GM12878 (cell line): ENCODE measurements at regions not wholly inside any gene's neighbourhood (a gene's known extent, or its start where the extent isn't known, plus 50 kb on each side); places are given as distances from the start of the nearest gene placed in this dataset.

ENCODE experiments used
- ATAC-seq: fragments of 200-7000 bp; cut with Tn5 transposase; 3 replicates; pipeline ENCODE4 v1.9.1; 2020; ENCODE audit warnings: mild to moderate bottlenecking, moderate library complexity
- BruUV-seq: library from RNA; stranded (reverse); fragments of 400-500 nt; replicated peaks from 2 replicates; lab custom pipeline; 2021; lab: Mats Ljungman, UMichigan
- CTCF ChIA-PET: fragments of 300-600 bp; sonication (Branson Sonifier 250); formaldehyde crosslinking; extraction: SDS; loops from one replicate; lab custom pipeline; 2021; ENCODE audit warnings: inconsistent platforms; lab: Yijun Ruan, JAX
- POLR2A ChIA-PET: fragments of 350-600 bp; formaldehyde crosslinking; extraction: SDS; loops from one replicate; lab custom pipeline; 2021; ENCODE audit warnings: inconsistent platforms; lab: Charles Lee
- RAD21 ChIA-PET: fragments of 300-600 bp; sonication (Branson Sonifier 250); formaldehyde crosslinking; loops from one replicate; lab custom pipeline; 2023; ENCODE audit warnings: antibody characterized with exemption; ENCODE audit not compliant: unreplicated experiment; lab: Charles Lee
- SMC1A ChIA-PET: fragments of 300-600 bp; sonication (Branson Sonifier 250); formaldehyde crosslinking; loops from one replicate; lab custom pipeline; 2023; ENCODE audit not compliant: unreplicated experiment, uncharacterized antibody; lab: Charles Lee
- DNase-seq: peaks from one replicate; pipeline ENCODE4 v3.0.0-alpha.2; 2011; ENCODE audit warnings: low read depth, low spot score
- FAIRE-seq: peaks from 3 replicates; lab custom pipeline; 2011; peaks lifted over from hg19 to GRCh38; lab: Jason Lieb, UNC
- H2AFZ ChIP-seq: 2 replicates; pipeline ENCODE4 v1.6.0; 2011; ENCODE audit warnings: low read depth, low read length, control low read depth; ENCODE audit not compliant: control insufficient read depth
- H3K27ac ChIP-seq: 2 replicates; pipeline ENCODE4 v1.5.1; 2011; ENCODE audit warnings: control low read depth; ENCODE audit not compliant: control insufficient read depth, insufficient read depth
- H3K27me3 ChIP-seq, 2 experiments: replicated peaks in 1 of 2; 2 replicates each; pipeline versions ENCODE4 v1.6.0 to v1.6.1; 2011; ENCODE audit warnings: low read length in 1 of 2; ENCODE audit not compliant: control insufficient read depth in 2 of 2, insufficient read depth in 2 of 2
- H3K36me3 ChIP-seq, 2 experiments: 2 replicates each; pipeline ENCODE4 v1.5.1; 2011; ENCODE audit warnings: low read length in 1 of 2; ENCODE audit not compliant: control insufficient read depth in 2 of 2, insufficient read depth in 2 of 2
- H3K4me1 ChIP-seq: 2 replicates; pipeline ENCODE4 v1.6.1; 2011; ENCODE audit warnings: mild to moderate bottlenecking, low read length, moderate library complexity, mixed read lengths; ENCODE audit not compliant: control insufficient read depth, insufficient read depth
- H3K4me2 ChIP-seq: 2 replicates; pipeline ENCODE4 v1.6.0; 2011; ENCODE audit warnings: control low read depth; ENCODE audit not compliant: control insufficient read depth, insufficient read depth
- H3K4me3 ChIP-seq: fragments of 200-600 bp; sonication (generic); 2 replicates; pipeline ENCODE4 v1.5.1; 2016
- H3K79me2 ChIP-seq: 2 replicates; pipeline ENCODE4 v1.6.0; 2011; ENCODE audit warnings: low read length; ENCODE audit not compliant: control insufficient read depth, insufficient read depth
- H3K9ac ChIP-seq: 2 replicates; pipeline ENCODE4 v1.8.0; 2011; ENCODE audit warnings: low read length, control low read depth, mixed read lengths; ENCODE audit not compliant: control insufficient read depth, insufficient read depth
- H3K9me3 ChIP-seq: replicated peaks from 3 replicates; pipeline ENCODE4 v1.5.1; 2011; ENCODE audit warnings: mild to moderate bottlenecking, low read length; ENCODE audit not compliant: control insufficient read depth, insufficient read depth
- H4K20me1 ChIP-seq: 2 replicates; pipeline ENCODE4 v1.6.0; 2011; ENCODE audit not compliant: control insufficient read depth, insufficient read depth
- BCLAF1 ChIP-seq: fragments of 450-650 bp; IDR thresholded peaks from 2 replicates; pipeline ENCODE4 v1.6.1; 2017; ENCODE audit warnings: antibody characterized with exemption, mild to moderate bottlenecking, moderate library complexity
- BMI1 ChIP-seq: fragments of 450-650 bp; IDR thresholded peaks from 2 replicates; pipeline ENCODE4 v1.6.1; 2016; ENCODE audit warnings: mild to moderate bottlenecking, moderate library complexity, borderline replicate concordance
- EP300 ChIP-seq, 2 experiments: fragments of 150-350 bp in 1 of 2; IDR thresholded peaks; 2 replicates each; pipeline ENCODE4 v1.6.1; 2011 to 2012; ENCODE audit warnings: low read depth in 2 of 2, low read length in 2 of 2, borderline replicate concordance in 1 of 2, improper control_type of control experiment in 1 of 2, inconsistent platforms in 1 of 2; ENCODE audit not compliant: control insufficient read depth in 1 of 2
- MTA2 ChIP-seq: fragments of 450-650 bp; IDR thresholded peaks from 2 replicates; pipeline ENCODE4 v1.6.1; 2016; ENCODE audit warnings: low read depth, mild to moderate bottlenecking, moderate library complexity
- MYB ChIP-seq: fragments of 150-350 bp; IDR thresholded peaks from 2 replicates; pipeline ENCODE4 v1.6.1; 2014; ENCODE audit warnings: mild to moderate bottlenecking, low read depth, low read length, borderline replicate concordance
- NFIC ChIP-seq: IDR thresholded peaks from 2 replicates; pipeline ENCODE4 v1.6.1; 2012; ENCODE audit warnings: low read depth, mild to moderate bottlenecking, inconsistent platforms, low read length, moderate library complexity
- NKRF ChIP-seq: fragments of 450-650 bp; conservative IDR thresholded peaks from 2 replicates; pipeline ENCODE4 v1.6.1; 2017; ENCODE audit warnings: mild to moderate bottlenecking, moderate library complexity
- POU2F2 ChIP-seq: IDR thresholded peaks from 3 replicates; pipeline ENCODE4 v1.6.1; 2011; ENCODE audit warnings: low read depth, mild to moderate bottlenecking, low read length, borderline replicate concordance
- REST ChIP-seq: IDR thresholded peaks from 2 replicates; pipeline ENCODE4 v1.6.1; 2012; ENCODE audit warnings: mild to moderate bottlenecking, low read depth, low read length
- STAT1 ChIP-seq: fragments of 450-650 bp; conservative IDR thresholded peaks from 2 replicates; pipeline ENCODE4 v1.6.1; 2014; ENCODE audit warnings: antibody characterized with exemption, mild to moderate bottlenecking
- TCF7 ChIP-seq: IDR thresholded peaks from 2 replicates; pipeline ENCODE4 v1.6.1; 2014; ENCODE audit warnings: antibody characterized with exemption, borderline replicate concordance
- ZNF622 ChIP-seq: fragments of 450-650 bp; IDR thresholded peaks from 2 replicates; pipeline ENCODE4 v1.6.1; 2017; ENCODE audit warnings: mild to moderate bottlenecking, inconsistent platforms
- ZZZ3 ChIP-seq: IDR thresholded peaks from 2 replicates; pipeline ENCODE4 v1.6.1; 2011; ENCODE audit warnings: low read depth; ENCODE audit not compliant: control insufficient read depth, insufficient read length
- WGBS: methylation state at CpG from one replicate; pipeline ENCODE4 v1.1.6; 2016; ENCODE audit warnings: low lambda C conversion rate; ENCODE audit not compliant: insufficient replicate concordance, insufficient coverage; ENCODE audit errors: missing lambda C conversion rate; 5-methylcytosine and 5-hydroxymethylcytosine counted together
- in situ Hi-C: fragments of 300-500 bp; cut with MboI; formaldehyde crosslinking; loops from 9 replicates; pipeline ENCODE4 v1.14.3; 2018; ENCODE audit warnings: mixed read lengths
- intact Hi-C: fragments of 100-400 bp; cut with micrococcal nuclease; formaldehyde crosslinking; loops from one replicate; pipeline ENCODE4 v1.14.2; 2022; ENCODE audit not compliant: unreplicated experiment

GRCh38 chr9:26710008-26710407 lies 182.6 kb downstream of the CAAP1 start:
- no peak for FAIRE-seq
- in situ Hi-C loops, result no loop called here
- SMC1A ChIA-PET, result no interaction called here

More at GRCh38 chr9:26710008-26710407, 182.6 kb downstream of the CAAP1 start:
- POLR2A ChIA-PET, result no interaction called here
- Histone ChIP-seq H4K20me1 (no peaks in the 10 kb centered on the region), H3K4me2 (no peak overlapping the region), H3K27ac (no peak overlapping the region), H3K36me3 (no peaks in the 10 kb centered on the region), H3K9me3 (no peaks in the 10 kb centered on the region), H3K4me3 (no peak overlapping the region), H2AFZ (no peak overlapping the region), H3K9ac (no peak overlapping the region), H3K4me1 (no peaks in the 10 kb centered on the region), H3K27me3 (no peaks in the 10 kb centered on the region)
- CTCF ChIA-PET, result interaction anchor here (1.2 kb wide), 1 partner anchor 146 kb away, joined by 3 read pairs; no protein-coding TSS in a partner anchor
- WGBS, result 15% methylated on average over 3 of the region's 3 CpGs
- intact Hi-C loops, result no loop called here
- RAD21 ChIA-PET, result no interaction called here
- no peak for DNase-seq
- no TSS peak for BruUV-seq
- ATAC-seq, result no peak
- no peak for TF ChIP-seq EP300 (IDR thresholded peaks at IDR 0.05; ENCODE audit: borderline replicate concordance in 1 of 2, control insufficient read depth in 1 of 2, low read depth in 2 of 2, low read length in 2 of 2)
- TF ChIP-seq BMI1, result no peak
- TF ChIP-seq NKRF, result no peak
- no peak for TF ChIP-seq NFIC
- no peak for TF ChIP-seq STAT1
- no peak for TF ChIP-seq MTA2
- TF ChIP-seq BCLAF1, result no peak
- TF ChIP-seq POU2F2, result no peak
- TF ChIP-seq REST, result no peak
- no peak for TF ChIP-seq TCF7
- TF ChIP-seq ZNF622, result no peak
- no peak for TF ChIP-seq ZZZ3
- TF ChIP-seq MYB, result no peak
- TF ChIP-seq, all 136 proteins: peak for 0
- H3K79me2 ChIP-seq, result no peaks in the 10 kb centered on the region
